Heart right ventricle (tissue), 16 donors: ENCODE measurements at regions not wholly inside any gene's neighbourhood (a gene's known extent, or its start where the extent isn't known, plus 50 kb on each side); places are given as distances from the start of the nearest gene placed in this dataset.

ENCODE experiments used
- ATAC-seq, 8 donors: fragments of 200-7000 bp; cut with Tn5 transposase; one replicate each; pipeline ENCODE4 v1.9.1; 2020; ENCODE audit warnings: mild to moderate bottlenecking in 8 of 8, moderate library complexity in 8 of 8, moderate number of reproducible peaks in 1 of 8
- DNase-seq, 2 donors: peaks; one replicate each; pipeline ENCODE4 v3.0.0-alpha.2; 2020
- H3K27ac ChIP-seq, 10 donors: fragments of 200-600 bp; sonication (generic) in 2 of 10; one replicate each; pipeline versions ENCODE4 v1.5.0 to v1.8.0; 2020 to 2022; ENCODE audit warnings: mild to moderate bottlenecking in 3 of 10
- H3K27me3 ChIP-seq, 7 donors: fragments of 200-600 bp; one replicate each; pipeline ENCODE4 v1.8.0; 2021 to 2022; ENCODE audit warnings: mild to moderate bottlenecking in 2 of 7
- H3K36me3 ChIP-seq, 9 donors: fragments of 200-600 bp; sonication (generic) in 1 of 9; one replicate each; pipeline versions ENCODE4 v1.5.0 to v1.8.0; 2020 to 2022; ENCODE audit warnings: mild to moderate bottlenecking in 2 of 9
- H3K4me1 ChIP-seq, 9 donors: fragments of 200-600 bp; sonication (generic) in 1 of 9; one replicate each; pipeline versions ENCODE4 v1.5.0 to v1.8.0; 2020 to 2022; ENCODE audit warnings: mild to moderate bottlenecking in 4 of 9
- H3K4me3 ChIP-seq, 10 donors: fragments of 200-600 bp; sonication (generic) in 2 of 10; one replicate each; pipeline versions ENCODE4 v1.5.0 to v1.8.0; 2020 to 2022; ENCODE audit warnings: mild to moderate bottlenecking in 7 of 10, moderate library complexity in 2 of 10
- H3K9me3 ChIP-seq, 11 donors: fragments of 200-600 bp in 10 of 11; sonication (generic) in 2 of 11; one replicate each; pipeline versions ENCODE4 v1.5.0 to v1.8.0; 2013 to 2022; ENCODE audit warnings: mild to moderate bottlenecking in 2 of 11, control low read depth in 1 of 11, moderate library complexity in 1 of 11
- WGBS, 2 donors: extraction: QIAGEN DNeasy Blood & Tissue Kit; methylation state at CpG; one replicate each; pipeline ENCODE4 v1.1.7; 2013; ENCODE audit warnings: inconsistent platforms in 1 of 2; 5-methylcytosine and 5-hydroxymethylcytosine counted together
- intact Hi-C, 10 donors: fragments of 100-400 bp; cut with DNase I; formaldehyde crosslinking; loops; one replicate each; pipeline versions ENCODE4 v1.11.1 to v1.14.2; 2022
- TF ChIP-seq, protein P1 (sequence below), 9 donors: fragments of 200-600 bp; sonication (generic) in 2 of 9; IDR thresholded peaks; one replicate each; pipeline versions ENCODE4 v1.5.0 to v1.8.0; 2021 to 2022; ENCODE audit warnings: antibody characterized with exemption in 9 of 9, mild to moderate bottlenecking in 5 of 9, moderate library complexity in 1 of 9
- donor health status: Arrhythmogenic right ventricular cardiomyopathy.
- donor health status: ischemic (EF 13 %, LVEDD 7.1; RV severe dilation, severe dysfunction).
- donor health status: healthy with polysubstance abuse.
- donor health status: DM: no; HTN: yes; CAD: no.
- donor health status: DM: no; HTN: no; CAD: no.
- donor health status: ischemic (EF 25% LVEDD 6.9; RV normal size, moderate dysfunction).
- donor health status: ischemic (EF 25% LVEDD 5.7; RV mildly dilated, moderate dysfunction).
- donor health status: healthy.
- donor health status: DM: yes; HTN: yes; CAD: no.
- donor health status: Ischemic cardiomyopathy.
- donor health status: ischemic (EF 35%, LVEDD 5.7; RV mildly dilated, moderate dysfunction).
- donor health status: nonischemic (EF 11% LVEDD 7.7; RV severe dilation, severe dysfunction).
- donor health status: DM: yes; HTN: yes; CAD: no.
- donor health status: PGD.
- donor health status: ischemic (EF 29% LVEDD 5.4; RV normal size, mild dysfunction).
- donor health status: nonischemic (EF 23%, LVEDD 6.1; RV moderate dilation, normal function).

DNA sequence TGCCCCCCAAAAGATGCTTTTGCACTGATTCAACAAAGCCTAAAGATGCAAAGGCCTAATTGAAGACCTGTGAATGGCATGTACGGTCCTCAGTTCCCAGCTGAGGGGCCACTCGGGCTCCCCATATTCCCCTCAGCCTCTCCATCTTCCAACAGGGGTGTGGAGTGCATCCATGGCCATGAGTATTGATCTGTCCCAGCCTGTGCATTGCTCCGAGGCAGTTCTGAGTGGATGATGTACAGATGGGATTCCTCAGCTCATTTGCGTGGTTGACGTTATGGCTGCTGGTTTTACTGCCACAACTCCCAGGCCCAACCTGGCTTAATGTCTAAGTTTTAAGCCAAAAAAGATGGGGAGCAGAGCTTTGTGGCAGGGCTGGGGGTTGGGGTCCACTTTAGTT, 162.7 kb upstream of the ZNF267 start:
- Histone ChIP-seq H3K27ac (no peak overlapping the region), H3K4me3 (no peak overlapping the region), H3K36me3 (peaks cover 0 to 35% (median 0%) of the 10 kb centered on the region in 9 donors), H3K9me3 (no peaks in the 10 kb centered on the region), H3K27me3 (no peaks in the 10 kb centered on the region), H3K4me1 (peaks cover 7 to 28% (median 19%) of the 10 kb centered on the region in 9 donors)
- ATAC-seq (no peak), DNase-seq (no peak)
- TF ChIP-seq, protein P1, sequence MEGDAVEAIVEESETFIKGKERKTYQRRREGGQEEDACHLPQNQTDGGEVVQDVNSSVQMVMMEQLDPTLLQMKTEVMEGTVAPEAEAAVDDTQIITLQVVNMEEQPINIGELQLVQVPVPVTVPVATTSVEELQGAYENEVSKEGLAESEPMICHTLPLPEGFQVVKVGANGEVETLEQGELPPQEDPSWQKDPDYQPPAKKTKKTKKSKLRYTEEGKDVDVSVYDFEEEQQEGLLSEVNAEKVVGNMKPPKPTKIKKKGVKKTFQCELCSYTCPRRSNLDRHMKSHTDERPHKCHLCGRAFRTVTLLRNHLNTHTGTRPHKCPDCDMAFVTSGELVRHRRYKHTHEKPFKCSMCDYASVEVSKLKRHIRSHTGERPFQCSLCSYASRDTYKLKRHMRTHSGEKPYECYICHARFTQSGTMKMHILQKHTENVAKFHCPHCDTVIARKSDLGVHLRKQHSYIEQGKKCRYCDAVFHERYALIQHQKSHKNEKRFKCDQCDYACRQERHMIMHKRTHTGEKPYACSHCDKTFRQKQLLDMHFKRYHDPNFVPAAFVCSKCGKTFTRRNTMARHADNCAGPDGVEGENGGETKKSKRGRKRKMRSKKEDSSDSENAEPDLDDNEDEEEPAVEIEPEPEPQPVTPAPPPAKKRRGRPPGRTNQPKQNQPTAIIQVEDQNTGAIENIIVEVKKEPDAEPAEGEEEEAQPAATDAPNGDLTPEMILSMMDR (IDR thresholded peaks at IDR 0.05) = no peak
- WGBS, 2 donors = 87 to 89% methylated on average over 5 of the region's 5 CpGs
- intact Hi-C loops = loop anchor here in 3 of 10 donors (10.0 kb wide), 2 partner anchors 164 to 206 kb away; partner anchors contain the start of genes ZNF267 (in 3 of the 3) and RUSF1 (in 1 of the 3)

DNA sequence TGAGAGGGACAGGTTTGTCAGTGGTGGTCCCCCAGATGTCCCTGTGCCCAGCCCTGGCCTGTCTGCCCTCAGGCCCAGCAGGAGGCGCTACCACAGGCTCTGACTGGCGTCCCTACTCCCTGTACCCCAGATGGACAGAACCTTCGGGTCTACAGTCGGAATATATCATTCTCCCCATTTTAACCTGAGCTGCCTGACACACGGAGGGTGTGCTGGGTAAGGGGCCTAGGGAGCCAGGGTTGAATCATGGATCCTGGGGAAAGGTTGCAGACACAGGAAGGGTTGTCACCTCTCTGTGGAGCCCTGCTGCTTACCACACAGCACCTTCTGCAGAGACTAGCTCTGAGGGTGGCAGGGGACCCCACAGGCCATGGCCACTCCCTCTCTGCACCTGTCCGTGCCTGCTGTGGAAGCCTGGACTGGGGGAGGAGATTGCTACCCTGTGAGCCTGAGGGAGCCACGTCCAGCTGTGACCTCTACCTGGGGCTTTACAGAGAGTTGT, 162.2 kb upstream of the ZNF267 start:
- ATAC-seq (no peak), DNase-seq (no peak)
- Histone ChIP-seq H3K4me1 (peaks cover 7 to 33% (median 22%) of the 10 kb centered on the region in 9 donors), H3K27me3 (no peaks in the 10 kb centered on the region), H3K9me3 (no peaks in the 10 kb centered on the region), H3K27ac (no peak overlapping the region), H3K4me3 (no peak overlapping the region), H3K36me3 (peaks cover 0 to 35% (median 0%) of the 10 kb centered on the region in 9 donors)
- intact Hi-C loops = loop anchor here in 3 of 10 donors (10.0 kb wide), 2 partner anchors 163 to 207 kb away; partner anchors contain the start of genes ZNF267 (in 3 of the 3) and RUSF1 (in 1 of the 3)
- TF ChIP-seq, protein P1 (IDR thresholded peaks at IDR 0.05) = no peak
- WGBS, 2 donors = 80 to 88% methylated on average over 7 of the region's 7 CpGs

DNA sequence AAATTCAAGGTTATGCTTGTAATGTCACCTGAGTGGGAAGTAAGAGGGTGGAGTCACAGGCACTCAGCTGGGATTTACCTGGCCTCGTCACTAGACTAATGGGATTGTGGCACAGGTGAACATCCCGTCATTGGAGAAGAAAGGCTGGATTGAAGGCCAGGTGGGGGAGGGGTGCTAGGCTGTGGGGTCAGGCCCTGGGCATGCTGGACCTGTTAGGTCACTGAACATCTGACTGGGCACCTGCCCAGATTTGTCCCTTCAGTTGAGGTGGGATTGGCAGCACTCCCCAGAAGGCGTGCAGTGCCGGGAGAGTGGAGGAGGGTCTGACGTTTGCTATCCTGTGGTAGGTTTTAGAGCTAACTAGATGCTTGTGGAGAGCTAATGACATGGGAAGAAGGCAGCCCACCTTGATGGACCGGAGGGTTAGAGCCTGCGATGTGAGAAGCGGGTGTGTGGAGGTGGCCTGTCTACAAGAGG, 161.5 kb upstream of the ZNF267 start:
- Histone ChIP-seq H3K27me3 (no peaks in the 10 kb centered on the region), H3K27ac (no peak overlapping the region), H3K4me3 (no peak overlapping the region), H3K9me3 (no peaks in the 10 kb centered on the region), H3K4me1 (peaks cover 7 to 34% (median 22%) of the 10 kb centered on the region in 9 donors), H3K36me3 (peaks cover 0 to 28% (median 0%) of the 10 kb centered on the region in 9 donors)
- ATAC-seq = no peak
- intact Hi-C loops = loop anchor here in 3 of 10 donors (10.0 kb wide), 2 partner anchors 163 to 207 kb away; partner anchors contain the start of genes ZNF267 (in 3 of the 3) and RUSF1 (in 1 of the 3)
- TF ChIP-seq, protein P1 (IDR thresholded peaks at IDR 0.05) = no peak
- WGBS, 2 donors = 93 to 94% methylated on average over 8 of the region's 8 CpGs
- no peak for DNase-seq

DNA sequence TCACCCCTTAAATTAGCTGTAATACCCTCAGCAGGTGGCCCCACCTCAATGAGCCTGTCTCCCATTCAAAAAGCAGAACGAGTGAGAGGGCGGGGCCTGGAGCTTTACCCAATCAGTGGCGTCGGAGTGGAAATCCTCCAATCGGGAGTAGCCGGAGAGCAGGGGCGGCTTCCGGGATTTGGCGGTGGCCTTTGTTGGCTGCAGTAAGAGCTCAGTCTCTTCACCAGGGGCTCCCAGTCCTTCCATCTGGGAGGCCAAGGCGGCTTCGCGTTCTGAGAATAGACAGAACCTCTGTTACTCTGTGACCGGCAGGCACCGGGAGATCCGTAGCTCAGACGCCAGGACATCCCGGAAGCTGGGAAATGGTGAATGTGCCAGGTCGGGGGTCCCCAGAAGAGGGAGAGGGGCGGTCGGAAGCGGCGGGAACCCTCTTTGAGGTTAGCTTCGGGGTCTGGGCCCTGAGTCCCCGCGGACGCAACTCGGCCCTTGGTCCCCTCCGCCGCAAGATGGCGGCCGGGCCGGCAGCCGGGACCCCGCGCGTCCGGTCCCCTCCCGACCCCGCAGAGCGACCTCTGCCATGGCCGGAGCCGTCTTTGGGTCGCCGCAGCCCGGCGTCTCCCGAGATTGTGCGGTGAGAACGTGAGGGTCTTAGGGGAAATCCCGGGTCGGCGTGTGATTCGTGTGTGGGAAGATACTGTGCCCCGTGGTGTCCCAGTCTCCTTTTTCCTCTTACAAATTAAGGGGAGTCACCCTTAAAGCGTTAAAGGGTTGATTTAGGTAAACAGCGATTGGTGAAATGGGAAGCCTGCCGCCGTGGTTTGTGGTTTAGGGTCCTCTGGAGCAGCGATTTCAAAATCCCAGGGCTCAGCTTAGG, 160.3 kb upstream of the ZNF267 start:
- peaks cover 7 to 35% (median 22%) of the 10 kb centered on the region in 9 donors for H3K4me1 ChIP-seq
- WGBS, 2 donors = 0 to 1% methylated on average over 59 of the region's 59 CpGs
- peak overlapping the region; percentile 77 to 99 (median 95) for H3K27ac ChIP-seq
- H3K36me3 ChIP-seq = peaks cover 0 to 16% (median 0%) of the 10 kb centered on the region in 9 donors
- TF ChIP-seq, protein P1 (IDR thresholded peaks at IDR 0.05) = peak in 2 of 9 donors; percentile 9 to 14
- H3K4me3 ChIP-seq = peak overlapping the region; percentile 70 to 98 (median 84)
- H3K9me3 ChIP-seq = no peaks in the 10 kb centered on the region
- ATAC-seq = peak; percentile 93 to 98 (median 97)
- intact Hi-C loops = loop anchor here in 3 of 10 donors (10.0 kb wide), 2 partner anchors 161 to 209 kb away; partner anchors contain the start of genes ZNF267 (in 3 of the 3) and RUSF1 (in 1 of the 3)
- DNase-seq = peak; percentile 91 to 95
- H3K27me3 ChIP-seq = no peaks in the 10 kb centered on the region
